HG02840 (cell line): ENCODE measurements at regions not wholly inside any gene's neighbourhood (a gene's known extent, or its start where the extent isn't known, plus 50 kb on each side); places are given as distances from the start of the nearest gene placed in this dataset.
"Not testable (repeated sequence)": the region's sequence is repeated elsewhere in the genome, so short reads cannot be mapped to it uniquely, and the experiment has no call there.

ENCODE experiments used
- ATAC-seq: cut with Tn5 transposase; IDR thresholded peaks from one replicate; pipeline ENCODE4 v1.9.1; 2021; ENCODE audit warnings: mild to moderate bottlenecking, moderate library complexity, moderate number of reproducible peaks; ENCODE audit not compliant: unreplicated experiment, low FRiP score

GRCh38 chr5:82591021-82591515, 312.9 kb upstream of the RPS23 start:
- no peak for ATAC-seq

- no peak for ATAC-seq
These were observed 312.0 kb upstream of the RPS23 start for GRCh38 chr5:82590112-82590511.

GRCh38 chr5:82586661-82587310, 308.6 kb upstream of the RPS23 start:
- no peak for ATAC-seq

GRCh38 chr5:82586181-82586580, 308.0 kb upstream of the RPS23 start:
- ATAC-seq: no peak

GRCh38 chr5:82584631-82585030, 306.5 kb upstream of the RPS23 start:
- ATAC-seq: no peak

GRCh38 chr5:82583331-82583730, 305.2 kb upstream of the RPS23 start:
- not testable (repeated sequence) for ATAC-seq

GRCh38 chr5:82564963-82565362, 286.8 kb upstream of the RPS23 start:
- ATAC-seq: no peak

GRCh38 chr5:82563745-82564144, 285.6 kb upstream of the RPS23 start:
- ATAC-seq: no peak

GRCh38 chr5:82562696-82563240, 284.6 kb upstream of the RPS23 start:
- no peak for ATAC-seq

- no peak for ATAC-seq
These were observed 283.6 kb upstream of the RPS23 start for GRCh38 chr5:82561797-82562196.

- ATAC-seq: no peak
These were observed 282.8 kb upstream of the RPS23 start for GRCh38 chr5:82560969-82561368.

GRCh38 chr5:82560561-82560960, 282.4 kb upstream of the RPS23 start:
- no peak for ATAC-seq

- ATAC-seq: no peak
These were observed 273.8 kb upstream of the RPS23 start for GRCh38 chr5:82551840-82552385.

GRCh38 chr5:82551192-82551591, 273.0 kb upstream of the RPS23 start:
- no peak for ATAC-seq

GRCh38 chr5:82549263-82549662, 271.1 kb upstream of the RPS23 start:
- no peak for ATAC-seq

- no peak for ATAC-seq
These were observed 265.9 kb upstream of the RPS23 start for GRCh38 chr5:82544004-82544403.

- no peak for ATAC-seq
These were observed 262.1 kb upstream of the RPS23 start for GRCh38 chr5:82540301-82540700.

GRCh38 chr5:82538339-82539034, 260.3 kb upstream of the RPS23 start:
- ATAC-seq: no peak

GRCh38 chr5:82537687-82538306, 259.6 kb upstream of the RPS23 start:
- no peak for ATAC-seq

GRCh38 chr5:82534986-82535385, 256.8 kb upstream of the RPS23 start:
- no peak for ATAC-seq

GRCh38 chr5:82532075-82532474, 253.9 kb upstream of the RPS23 start:
- not testable (repeated sequence) for ATAC-seq
